ENCODE measurements at regions not wholly inside any gene's neighbourhood (a gene's known extent, or its start where the extent isn't known, plus 50 kb on each side); places are given as distances from the start of the nearest gene placed in this dataset.

DNA sequence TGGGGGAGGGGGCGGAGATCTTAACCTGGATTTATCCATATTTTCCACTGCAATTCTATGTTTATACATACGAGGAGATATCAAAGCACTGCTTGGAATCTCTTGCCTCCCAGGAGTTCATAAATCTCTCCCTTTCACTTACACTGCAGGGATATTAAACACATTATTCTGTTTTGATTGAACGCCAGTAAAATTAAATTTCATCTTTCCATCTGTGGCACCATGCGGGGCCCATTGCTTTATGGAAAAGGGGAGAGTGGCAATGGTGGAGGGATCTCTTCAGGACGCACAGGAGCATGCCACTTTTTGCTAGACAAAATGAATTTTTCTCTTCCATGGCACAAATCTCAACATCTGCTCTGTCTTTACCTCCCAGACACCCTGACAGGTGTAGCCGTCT is 648.0 kb upstream of the PLXNA2 start:
- no peaks in the 10 kb centered on the region for H3K9me3 ChIP-seq
- TF ChIP-seq, protein P1, sequence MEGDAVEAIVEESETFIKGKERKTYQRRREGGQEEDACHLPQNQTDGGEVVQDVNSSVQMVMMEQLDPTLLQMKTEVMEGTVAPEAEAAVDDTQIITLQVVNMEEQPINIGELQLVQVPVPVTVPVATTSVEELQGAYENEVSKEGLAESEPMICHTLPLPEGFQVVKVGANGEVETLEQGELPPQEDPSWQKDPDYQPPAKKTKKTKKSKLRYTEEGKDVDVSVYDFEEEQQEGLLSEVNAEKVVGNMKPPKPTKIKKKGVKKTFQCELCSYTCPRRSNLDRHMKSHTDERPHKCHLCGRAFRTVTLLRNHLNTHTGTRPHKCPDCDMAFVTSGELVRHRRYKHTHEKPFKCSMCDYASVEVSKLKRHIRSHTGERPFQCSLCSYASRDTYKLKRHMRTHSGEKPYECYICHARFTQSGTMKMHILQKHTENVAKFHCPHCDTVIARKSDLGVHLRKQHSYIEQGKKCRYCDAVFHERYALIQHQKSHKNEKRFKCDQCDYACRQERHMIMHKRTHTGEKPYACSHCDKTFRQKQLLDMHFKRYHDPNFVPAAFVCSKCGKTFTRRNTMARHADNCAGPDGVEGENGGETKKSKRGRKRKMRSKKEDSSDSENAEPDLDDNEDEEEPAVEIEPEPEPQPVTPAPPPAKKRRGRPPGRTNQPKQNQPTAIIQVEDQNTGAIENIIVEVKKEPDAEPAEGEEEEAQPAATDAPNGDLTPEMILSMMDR (IDR thresholded peaks at IDR 0.05) = no peak
- TF ChIP-seq POLR2A (IDR thresholded peaks at IDR 0.05) (no peak), EP300 (IDR thresholded peaks at IDR 0.05) (no peak)
- no peaks in the 10 kb centered on the region for H3K36me3 ChIP-seq
- no peak overlapping the region for H3K4me3 ChIP-seq
- intact Hi-C loops (cut with DNase I) = no loop called here
- DNase-seq = no peak
- 59 to 67% (median 64%) methylated on average over 6 of the region's 6 CpGs for WGBS, 3 donors
- no peaks in the 10 kb centered on the region for H3K4me1 ChIP-seq (ENCODE audit: insufficient read depth)
- H3K27ac ChIP-seq = no peak overlapping the region
- H3K27me3 ChIP-seq = no peaks in the 10 kb centered on the region

DNA sequence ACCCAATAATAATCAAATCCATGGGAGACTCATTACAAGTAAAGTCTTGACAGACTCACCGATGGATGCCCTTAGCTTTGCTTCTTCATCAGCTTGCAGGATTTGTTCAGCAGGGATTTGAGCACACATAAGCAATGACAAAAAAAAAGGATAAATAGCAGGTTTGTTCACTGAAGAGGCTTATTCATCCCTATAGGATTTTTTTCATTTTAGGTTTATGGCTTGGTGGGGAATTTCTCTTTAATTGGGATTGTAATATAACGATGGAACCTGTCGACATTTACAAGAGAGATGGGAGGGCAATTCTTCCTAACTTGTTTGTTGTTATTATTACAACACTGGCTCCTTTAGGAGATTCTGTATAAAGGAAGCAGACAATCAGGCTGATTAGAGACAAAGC is 649.1 kb upstream of the PLXNA2 start:
- intact Hi-C loops (cut with DNase I) = no loop called here
- no peak overlapping the region for H3K27ac ChIP-seq
- H3K36me3 ChIP-seq = no peaks in the 10 kb centered on the region
- H3K4me3 ChIP-seq = no peak overlapping the region
- no peak for DNase-seq
- no peaks in the 10 kb centered on the region for H3K9me3 ChIP-seq
- TF ChIP-seq EP300 (IDR thresholded peaks at IDR 0.05) (no peak), POLR2A (IDR thresholded peaks at IDR 0.05) (no peak)
- TF ChIP-seq, protein P1 (IDR thresholded peaks at IDR 0.05) = no peak
- no peaks in the 10 kb centered on the region for H3K27me3 ChIP-seq
- WGBS, 3 donors = 55 to 59% (median 56%) methylated on average over 3 of the region's 3 CpGs
- no peaks in the 10 kb centered on the region for H3K4me1 ChIP-seq (ENCODE audit: insufficient read depth)

DNA sequence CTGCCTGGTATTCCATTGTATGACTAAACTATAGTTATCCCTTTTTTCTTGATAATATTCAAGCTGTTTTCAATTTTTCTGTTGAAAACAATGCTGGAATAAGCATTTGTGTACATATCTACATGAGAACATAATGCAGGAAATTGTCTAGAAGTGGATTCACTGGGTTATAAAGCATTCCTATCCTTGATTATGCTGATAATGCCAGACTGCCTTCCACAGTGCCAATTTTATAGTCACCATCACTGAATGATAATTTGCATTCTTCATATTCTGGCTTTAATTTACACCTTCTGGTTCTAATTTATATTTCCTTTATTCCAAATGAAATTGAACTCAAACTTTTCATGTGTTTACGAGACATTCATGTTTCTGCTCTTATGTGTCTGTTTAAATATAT is 651.0 kb upstream of the PLXNA2 start:
- Histone ChIP-seq H3K27me3 (no peaks in the 10 kb centered on the region), H3K4me3 (no peak overlapping the region), H3K36me3 (no peaks in the 10 kb centered on the region), H3K9me3 (no peaks in the 10 kb centered on the region), H3K4me1 (ENCODE audit: insufficient read depth) (no peaks in the 10 kb centered on the region), H3K27ac (no peak overlapping the region)
- 83 to 94% (median 89%) methylated on average over 1 of the region's 1 CpG for WGBS, 3 donors
- TF ChIP-seq EP300 (IDR thresholded peaks at IDR 0.05) (no peak), POLR2A (IDR thresholded peaks at IDR 0.05) (no peak)
- TF ChIP-seq, protein P1 (IDR thresholded peaks at IDR 0.05) = no peak
- no peak for DNase-seq
- intact Hi-C loops (cut with DNase I) = no loop called here

DNA sequence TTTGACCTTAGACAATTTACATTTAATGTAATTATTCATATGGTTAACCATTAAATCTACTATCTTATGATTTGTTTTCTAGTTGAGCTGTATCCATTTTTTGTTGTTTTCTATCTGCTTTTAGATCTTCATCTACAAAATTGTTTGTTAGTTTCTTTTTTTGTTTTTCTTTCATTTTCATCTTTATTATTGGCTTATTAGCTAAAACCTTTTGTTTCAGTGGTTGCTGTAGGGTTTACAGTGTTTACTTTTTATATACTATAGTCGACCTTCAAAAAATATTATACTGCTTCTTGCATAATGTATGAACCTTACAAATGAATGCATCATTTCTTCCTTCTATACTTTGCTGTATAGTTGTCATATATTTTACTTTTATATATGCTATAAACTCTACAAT is 651.6 kb upstream of the PLXNA2 start:
- intact Hi-C loops (cut with DNase I) = no loop called here
- WGBS, 3 donors = 83 to 93% (median 84%) methylated on average over 1 of the region's 1 CpG
- TF ChIP-seq POLR2A (IDR thresholded peaks at IDR 0.05) = no peak
- no peak for TF ChIP-seq EP300 (IDR thresholded peaks at IDR 0.05)
- TF ChIP-seq, protein P1 (IDR thresholded peaks at IDR 0.05) = no peak

DNA sequence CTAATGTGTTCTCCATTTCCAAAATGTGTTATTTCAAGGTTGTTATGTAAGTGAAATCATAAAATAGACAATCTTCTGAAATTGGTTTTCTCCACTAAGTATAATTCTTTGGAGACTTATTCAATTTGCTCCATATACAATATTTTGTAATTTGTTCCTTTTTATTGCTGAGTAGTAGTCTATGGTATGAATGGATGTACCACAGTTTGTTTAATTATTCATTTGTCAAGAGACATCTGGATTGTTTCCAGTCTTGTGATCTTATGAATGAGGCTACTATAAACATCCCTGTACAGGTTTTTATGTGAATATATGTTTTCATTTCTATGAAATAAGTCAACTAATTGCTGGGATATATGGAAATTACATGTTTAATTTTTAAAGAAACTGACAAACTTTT is 652.6 kb upstream of the PLXNA2 start:
- TF ChIP-seq POLR2A (IDR thresholded peaks at IDR 0.05) (no peak), EP300 (IDR thresholded peaks at IDR 0.05) (no peak)
- TF ChIP-seq, protein P1 (IDR thresholded peaks at IDR 0.05) = no peak
- no peaks in the 10 kb centered on the region for H3K27me3 ChIP-seq

More for the DNA sequence above, 651.6 kb upstream of the PLXNA2 start:
- Histone ChIP-seq H3K36me3 (no peaks in the 10 kb centered on the region), H3K4me1 (ENCODE audit: insufficient read depth) (no peaks in the 10 kb centered on the region), H3K27me3 (no peaks in the 10 kb centered on the region), H3K27ac (no peak overlapping the region), H3K4me3 (no peak overlapping the region), H3K9me3 (no peaks in the 10 kb centered on the region)
- no peak for DNase-seq

More for the DNA sequence above, 652.6 kb upstream of the PLXNA2 start:
- intact Hi-C loops (cut with DNase I) = no loop called here
- H3K4me3 ChIP-seq = no peak overlapping the region
- H3K36me3 ChIP-seq = no peaks in the 10 kb centered on the region
- no peak overlapping the region for H3K27ac ChIP-seq
- H3K4me1 ChIP-seq (ENCODE audit: insufficient read depth) = no peaks in the 10 kb centered on the region
- no peaks in the 10 kb centered on the region for H3K9me3 ChIP-seq
- no peak for DNase-seq
